NAMALWA (cell line): ENCODE measurements at regions not wholly inside any gene's neighbourhood (a gene's known extent, or its start where the extent isn't known, plus 50 kb on each side); places are given as distances from the start of the nearest gene placed in this dataset.

Experiments used
- DNase-seq: peaks from one replicate; pipeline ENCODE4 v3.0.0-alpha.2; 2015; ENCODE audit warnings: low spot score

- no peak for DNase-seq
Observed at GRCh38 chr1:213724640-213725536, 262.9 kb upstream of the PROX1 start.

- no peak for DNase-seq
Observed at GRCh38 chr1:213727853-213728592, 259.8 kb upstream of the PROX1 start.

- no peak for DNase-seq
Observed at GRCh38 chr1:213728593-213729536, 258.9 kb upstream of the PROX1 start.

- DNase-seq = no peak
Observed at GRCh38 chr1:213733705-213734104, 254.1 kb upstream of the PROX1 start.

- DNase-seq = no peak
Observed at GRCh38 chr1:213737398-213738035, 250.3 kb upstream of the PROX1 start.

GRCh38 chr1:213738658-213739057 lies 249.1 kb upstream of the PROX1 start:
- DNase-seq = no peak

GRCh38 chr1:213742992-213743391 lies 244.8 kb upstream of the PROX1 start:
- no peak for DNase-seq

- DNase-seq = no peak
Observed at GRCh38 chr1:213744780-213745179, 243.0 kb upstream of the PROX1 start.

GRCh38 chr1:213745451-213745850 lies 242.3 kb upstream of the PROX1 start:
- DNase-seq = no peak

- DNase-seq = no peak
Observed at GRCh38 chr1:213749558-213749957, 238.2 kb upstream of the PROX1 start.

- DNase-seq = no peak
Observed at GRCh38 chr1:213750231-213751063, 237.3 kb upstream of the PROX1 start.

- no peak for DNase-seq
Observed at GRCh38 chr1:213751064-213751397, 236.7 kb upstream of the PROX1 start.

- DNase-seq = no peak
Observed at GRCh38 chr1:213759359-213760181, 228.2 kb upstream of the PROX1 start.

- DNase-seq = no peak
Observed at GRCh38 chr1:213761845-213762407, 225.8 kb upstream of the PROX1 start.

GRCh38 chr1:213767683-213768082 lies 220.1 kb upstream of the PROX1 start:
- no peak for DNase-seq

- no peak for DNase-seq
Observed at GRCh38 chr1:213772128-213773063, 215.4 kb upstream of the PROX1 start.

GRCh38 chr1:213773975-213774374 lies 213.8 kb upstream of the PROX1 start:
- no peak for DNase-seq

GRCh38 chr1:213776969-213777368 lies 210.8 kb upstream of the PROX1 start:
- no peak for DNase-seq
